ENCODE measurements at regions not wholly inside any gene's neighbourhood (a gene's known extent, or its start where the extent isn't known, plus 50 kb on each side); places are given as distances from the start of the nearest gene placed in this dataset.

DNA sequence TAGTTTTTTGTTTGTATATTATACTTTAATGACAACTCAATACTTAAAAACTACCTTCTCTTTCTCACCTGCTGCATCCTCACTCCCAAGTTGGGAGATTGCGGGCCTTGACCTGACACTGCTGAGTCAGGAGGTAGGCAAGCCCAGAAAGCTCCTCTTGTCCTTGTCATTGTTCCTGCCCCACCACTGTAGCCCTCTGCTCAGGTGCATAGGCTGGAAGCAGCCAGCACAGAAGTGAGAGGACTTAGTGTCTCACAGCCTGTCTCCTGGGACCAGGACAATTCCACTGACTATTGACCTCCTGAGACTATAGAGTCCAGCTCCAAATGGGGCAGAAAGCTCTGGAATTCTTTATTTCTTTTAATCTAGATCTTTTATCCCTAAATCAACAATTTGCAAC is 123.5 kb upstream of the NDP start:
- TF ChIP-seq NFRKB (IDR thresholded peaks at IDR 0.05; ENCODE audit: low read depth): no peak
- TF ChIP-seq, protein P1, sequence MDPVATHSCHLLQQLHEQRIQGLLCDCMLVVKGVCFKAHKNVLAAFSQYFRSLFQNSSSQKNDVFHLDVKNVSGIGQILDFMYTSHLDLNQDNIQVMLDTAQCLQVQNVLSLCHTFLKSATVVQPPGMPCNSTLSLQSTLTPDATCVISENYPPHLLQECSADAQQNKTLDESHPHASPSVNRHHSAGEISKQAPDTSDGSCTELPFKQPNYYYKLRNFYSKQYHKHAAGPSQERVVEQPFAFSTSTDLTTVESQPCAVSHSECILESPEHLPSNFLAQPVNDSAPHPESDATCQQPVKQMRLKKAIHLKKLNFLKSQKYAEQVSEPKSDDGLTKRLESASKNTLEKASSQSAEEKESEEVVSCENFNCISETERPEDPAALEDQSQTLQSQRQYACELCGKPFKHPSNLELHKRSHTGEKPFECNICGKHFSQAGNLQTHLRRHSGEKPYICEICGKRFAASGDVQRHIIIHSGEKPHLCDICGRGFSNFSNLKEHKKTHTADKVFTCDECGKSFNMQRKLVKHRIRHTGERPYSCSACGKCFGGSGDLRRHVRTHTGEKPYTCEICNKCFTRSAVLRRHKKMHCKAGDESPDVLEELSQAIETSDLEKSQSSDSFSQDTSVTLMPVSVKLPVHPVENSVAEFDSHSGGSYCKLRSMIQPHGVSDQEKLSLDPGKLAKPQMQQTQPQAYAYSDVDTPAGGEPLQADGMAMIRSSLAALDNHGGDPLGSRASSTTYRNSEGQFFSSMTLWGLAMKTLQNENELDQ (CRISPR knock-in tag; IDR thresholded peaks at IDR 0.05; ENCODE audit: borderline replicate concordance): no peak
- TF ChIP-seq ZNF780A (CRISPR knock-in tag; IDR thresholded peaks at IDR 0.05): no peak
- TF ChIP-seq, protein P2, sequence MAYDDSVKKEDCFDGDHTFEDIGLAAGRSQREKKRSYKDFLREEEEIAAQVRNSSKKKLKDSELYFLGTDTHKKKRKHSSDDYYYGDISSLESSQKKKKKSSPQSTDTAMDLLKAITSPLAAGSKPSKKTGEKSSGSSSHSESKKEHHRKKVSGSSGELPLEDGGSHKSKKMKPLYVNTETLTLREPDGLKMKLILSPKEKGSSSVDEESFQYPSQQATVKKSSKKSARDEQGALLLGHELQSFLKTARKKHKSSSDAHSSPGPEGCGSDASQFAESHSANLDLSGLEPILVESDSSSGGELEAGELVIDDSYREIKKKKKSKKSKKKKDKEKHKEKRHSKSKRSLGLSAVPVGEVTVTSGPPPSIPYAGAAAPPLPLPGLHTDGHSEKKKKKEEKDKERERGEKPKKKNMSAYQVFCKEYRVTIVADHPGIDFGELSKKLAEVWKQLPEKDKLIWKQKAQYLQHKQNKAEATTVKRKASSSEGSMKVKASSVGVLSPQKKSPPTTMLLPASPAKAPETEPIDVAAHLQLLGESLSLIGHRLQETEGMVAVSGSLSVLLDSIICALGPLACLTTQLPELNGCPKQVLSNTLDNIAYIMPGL (CRISPR knock-in tag; IDR thresholded peaks at IDR 0.05): no peak
- no peak for TF ChIP-seq EP300 (IDR thresholded peaks at IDR 0.05; ENCODE audit: low read length)
- TF ChIP-seq, protein P3, sequence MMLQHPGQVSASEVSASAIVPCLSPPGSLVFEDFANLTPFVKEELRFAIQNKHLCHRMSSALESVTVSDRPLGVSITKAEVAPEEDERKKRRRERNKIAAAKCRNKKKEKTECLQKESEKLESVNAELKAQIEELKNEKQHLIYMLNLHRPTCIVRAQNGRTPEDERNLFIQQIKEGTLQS (IDR thresholded peaks at IDR 0.05): no peak
- TF ChIP-seq, protein P3 (CRISPR knock-in tag; conservative IDR thresholded peaks at IDR 0.05): no peak
